ENCODE measurements at regions not wholly inside any gene's neighbourhood (a gene's known extent, or its start where the extent isn't known, plus 50 kb on each side); places are given as distances from the start of the nearest gene placed in this dataset.

GRCh38 chr15:70244978-70245542 is 147.3 kb upstream of the TLE3 start:
- no peak overlapping the region for H3K4me3 ChIP-seq (ENCODE audit: low read depth, poor library complexity, severe bottlenecking)
- WGBS, 2 donors, result 86 to 88% methylated on average over 9 of the region's 9 CpGs
- TF ChIP-seq CTCF (IDR thresholded peaks at IDR 0.05), result no peak
- TF ChIP-seq POLR2A (IDR thresholded peaks at IDR 0.05), result no peak
- intact Hi-C loops (cut with DNase I; ENCODE audit: low total_unique reads), result no loop called here
- DNase-seq (ENCODE audit: low spot score in 2 of 2), result peak in 1 of 2 donors; percentile 43

- 96 to 99% methylated on average over 5 to 7 of the region's 7 CpGs for WGBS, 2 donors
- H3K4me3 ChIP-seq (ENCODE audit: low read depth, poor library complexity, severe bottlenecking), result no peak overlapping the region
- peak in 1 of 2 donors; percentile 54 for DNase-seq (ENCODE audit: low spot score in 2 of 2)
- intact Hi-C loops (cut with DNase I; ENCODE audit: low total_unique reads), result no loop called here
- TF ChIP-seq CTCF (IDR thresholded peaks at IDR 0.05) (no peak), POLR2A (IDR thresholded peaks at IDR 0.05) (no peak)
Measured at GRCh38 chr15:70243686-70244540, 146.2 kb upstream of the TLE3 start.

- TF ChIP-seq POLR2A (IDR thresholded peaks at IDR 0.05), result no peak
- no peak for TF ChIP-seq CTCF (IDR thresholded peaks at IDR 0.05)
- WGBS, 2 donors, result 76 to 78% methylated on average over 10 of the region's 10 CpGs
- intact Hi-C loops (cut with DNase I; ENCODE audit: low total_unique reads), result no loop called here
- DNase-seq (ENCODE audit: low spot score in 2 of 2), result peak in 1 of 2 donors; percentile 80
- H3K4me3 ChIP-seq (ENCODE audit: low read depth, poor library complexity, severe bottlenecking), result no peak overlapping the region
Measured at GRCh38 chr15:70242951-70243685, 145.4 kb upstream of the TLE3 start.

GRCh38 chr15:70241561-70242320 is 144.0 kb upstream of the TLE3 start:
- 92 to 96% methylated on average over 11 of the region's 11 CpGs for WGBS, 2 donors
- TF ChIP-seq POLR2A (IDR thresholded peaks at IDR 0.05), result no peak
- TF ChIP-seq CTCF (IDR thresholded peaks at IDR 0.05), result no peak
- peak in 1 of 2 donors; percentile 64 for DNase-seq (ENCODE audit: low spot score in 2 of 2)
- intact Hi-C loops (cut with DNase I; ENCODE audit: low total_unique reads), result no loop called here
- no peak overlapping the region for H3K4me3 ChIP-seq (ENCODE audit: low read depth, poor library complexity, severe bottlenecking)

GRCh38 chr15:70240820-70241430 is 143.2 kb upstream of the TLE3 start:
- no peak overlapping the region for H3K4me3 ChIP-seq (ENCODE audit: low read depth, poor library complexity, severe bottlenecking)
- 95 to 97% methylated on average over 12 of the region's 12 CpGs for WGBS, 2 donors
- TF ChIP-seq CTCF (IDR thresholded peaks at IDR 0.05) (no peak), POLR2A (IDR thresholded peaks at IDR 0.05) (no peak)
- DNase-seq (ENCODE audit: low spot score in 2 of 2), result peak in 1 of 2 donors; percentile 68
- intact Hi-C loops (cut with DNase I; ENCODE audit: low total_unique reads), result no loop called here
